ENCODE measurements at regions not wholly inside any gene's neighbourhood (a gene's known extent, or its start where the extent isn't known, plus 50 kb on each side); places are given as distances from the start of the nearest gene placed in this dataset.
"Not testable (repeated sequence)": the region's sequence is repeated elsewhere in the genome, so short reads cannot be mapped to it uniquely, and the experiment has no call there.

DNA sequence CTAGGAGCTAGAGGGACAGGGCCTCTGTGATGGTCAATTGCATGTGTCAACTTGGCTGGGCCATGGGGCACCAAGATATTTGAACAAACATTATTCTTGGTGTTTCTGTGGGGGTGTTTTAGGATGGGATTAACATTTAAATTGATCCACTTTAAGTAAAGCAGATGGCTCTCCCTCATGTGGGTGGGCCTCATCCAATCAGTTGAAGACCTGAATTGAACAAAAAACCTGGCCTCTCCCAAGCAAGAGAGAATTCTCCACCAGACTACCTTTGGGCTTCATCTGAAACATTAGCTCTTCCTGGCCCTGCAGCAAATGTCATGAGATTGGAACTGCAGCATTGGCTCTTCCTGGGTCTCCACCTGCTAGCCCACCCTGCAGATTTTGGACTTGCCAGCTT is 207.1 kb upstream of the ATP6AP2 start:
- DNase-seq (ENCODE audit: low read depth in 3 of 3) = no peak

DNA sequence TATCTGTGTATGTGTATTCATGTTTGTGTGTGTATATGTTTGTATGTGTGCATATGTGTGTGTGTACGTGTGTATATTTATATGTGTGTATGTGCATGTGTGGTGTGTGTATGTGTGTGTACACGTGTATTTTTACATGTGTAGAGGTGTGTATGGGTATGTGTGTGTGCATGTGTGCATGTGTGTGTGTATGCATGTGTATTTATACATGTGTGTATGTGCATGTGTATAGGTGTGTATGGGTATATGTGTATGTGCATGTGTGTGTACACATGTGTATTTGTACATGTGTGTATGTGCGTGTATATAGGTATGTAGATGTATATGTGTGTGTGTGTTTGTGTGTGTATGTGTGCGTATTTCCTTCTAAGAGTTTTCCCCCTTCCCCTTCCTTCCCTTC is 207.7 kb upstream of the ATP6AP2 start:
- no peak for DNase-seq (ENCODE audit: low read depth in 3 of 3)

DNA sequence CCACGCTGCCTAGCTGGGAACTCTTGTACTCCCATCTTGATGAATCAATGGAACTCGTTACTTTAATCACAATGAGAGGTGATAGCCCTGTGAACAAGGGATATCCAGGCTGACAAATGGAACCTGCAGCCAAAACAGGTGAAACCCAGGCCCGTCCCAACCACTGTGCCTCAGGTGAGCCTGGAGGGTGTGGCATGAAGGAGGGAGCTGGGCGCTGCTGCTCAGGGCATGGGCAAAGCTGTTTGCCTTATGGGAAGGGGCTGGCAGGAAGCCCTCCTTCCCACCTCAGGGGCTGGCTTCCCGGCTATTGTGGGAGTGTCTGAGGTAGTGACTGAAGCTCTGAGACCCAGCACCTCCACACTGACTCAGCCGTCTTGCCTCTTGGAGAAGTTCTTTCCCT is 209.4 kb upstream of the ATP6AP2 start:
- DNase-seq (ENCODE audit: low read depth in 3 of 3) = no peak

DNA sequence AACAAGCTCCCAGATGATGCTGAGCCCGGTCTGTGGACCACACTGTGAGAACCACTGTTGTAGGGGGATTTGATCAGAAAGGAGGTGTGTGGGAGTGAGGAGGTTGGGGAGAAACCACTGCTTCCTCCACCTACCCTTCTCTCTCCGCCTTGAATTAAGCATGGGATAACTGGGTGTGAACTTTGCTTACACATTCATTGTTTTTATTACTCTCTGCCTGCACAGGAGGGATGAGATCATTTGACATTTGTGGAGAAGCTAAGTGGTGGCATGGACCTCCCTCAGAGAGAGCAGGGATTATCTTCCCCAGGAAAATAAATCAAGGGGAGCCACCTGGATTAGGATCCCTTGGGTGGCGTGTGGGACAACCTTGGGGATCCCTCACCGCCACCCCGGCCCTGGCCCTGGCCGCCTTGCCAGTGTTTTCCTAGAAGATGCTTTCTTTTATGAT is 212.1 kb upstream of the ATP6AP2 start:
- no peak for DNase-seq (ENCODE audit: low read depth in 3 of 3)

DNA sequence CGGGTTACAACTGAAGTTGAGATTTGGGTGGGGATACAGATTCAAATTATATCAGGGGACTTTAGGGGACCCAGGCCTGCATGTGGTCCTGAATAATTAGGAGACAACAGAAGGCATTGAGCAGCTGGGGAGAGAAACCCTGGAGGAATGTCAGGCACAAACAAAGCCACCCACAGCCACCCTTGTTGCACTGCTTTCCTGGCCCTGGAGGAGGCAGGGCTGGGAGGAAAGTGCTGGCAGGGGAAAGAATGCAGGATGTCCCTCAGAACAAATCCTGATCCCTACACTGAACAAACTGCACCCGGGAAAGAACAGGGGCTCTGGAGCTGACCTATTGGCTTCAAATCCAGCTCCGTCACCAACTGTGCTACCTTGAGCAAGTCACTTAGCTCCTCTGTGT is 214.1 kb upstream of the ATP6AP2 start:
- DNase-seq (ENCODE audit: low read depth in 3 of 3) = no peak

DNA sequence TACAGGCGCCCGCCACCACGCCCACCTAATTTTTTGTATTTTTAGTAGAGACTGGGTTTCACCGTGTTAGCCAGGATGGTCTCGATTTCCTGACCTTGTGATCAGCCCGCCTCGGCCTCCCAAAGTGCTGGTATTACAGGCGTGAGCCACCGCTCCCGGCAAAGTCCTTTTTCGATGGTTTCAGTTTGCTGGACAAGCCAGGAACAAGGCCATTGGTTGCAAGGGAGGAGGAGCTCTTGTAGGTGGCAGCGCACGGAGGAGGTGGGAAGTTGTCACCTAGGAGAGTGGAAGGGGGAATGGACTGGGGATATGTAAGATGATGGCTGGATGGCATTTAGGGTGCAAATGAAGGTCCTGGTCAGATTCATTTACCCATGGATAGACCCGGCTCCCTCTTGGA is 218.5 kb upstream of the ATP6AP2 start:
- DNase-seq (ENCODE audit: low read depth in 3 of 3) = not testable (repeated sequence)

DNA sequence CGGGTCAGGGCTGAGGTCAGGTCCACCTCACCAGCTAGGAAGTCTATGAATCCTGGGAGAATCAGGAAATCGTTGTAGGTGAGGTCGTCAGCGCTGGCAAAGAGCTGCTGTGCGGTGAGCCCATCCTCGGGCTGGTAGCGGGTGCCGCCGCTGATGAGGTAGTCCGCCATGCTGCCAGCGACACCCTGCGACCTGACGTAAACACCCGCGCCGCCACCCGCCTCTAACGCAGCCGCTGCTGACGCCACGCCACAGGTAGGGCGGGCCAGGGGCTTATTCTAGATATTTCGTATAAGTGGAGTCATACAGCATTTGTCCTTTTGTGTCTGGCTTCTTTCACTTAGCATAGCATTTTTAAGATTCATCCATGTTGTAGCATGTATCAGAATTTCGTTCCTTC is 220.2 kb upstream of the ATP6AP2 start:
- DNase-seq (ENCODE audit: low read depth in 3 of 3) = no peak

DNA sequence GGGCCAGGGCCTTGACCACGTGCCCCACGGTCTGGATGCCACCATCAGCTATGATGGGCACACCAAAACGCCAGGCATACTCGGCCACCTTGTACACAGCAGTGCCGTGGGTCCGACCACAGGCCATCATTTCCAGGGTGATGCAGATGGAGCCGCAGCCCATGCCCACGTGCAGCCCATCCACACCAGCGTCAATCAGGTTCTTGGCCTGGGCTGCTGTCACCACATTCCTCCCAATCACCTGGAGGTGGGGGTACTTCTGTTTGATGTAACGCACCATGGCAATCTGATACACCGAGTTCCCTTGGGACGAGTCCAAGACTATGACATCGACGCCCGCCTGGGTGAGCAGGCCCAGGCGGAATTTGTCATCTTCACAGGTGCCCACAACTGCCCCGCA is 221.2 kb upstream of the ATP6AP2 start:
- no peak for DNase-seq (ENCODE audit: low read depth in 3 of 3)

DNA sequence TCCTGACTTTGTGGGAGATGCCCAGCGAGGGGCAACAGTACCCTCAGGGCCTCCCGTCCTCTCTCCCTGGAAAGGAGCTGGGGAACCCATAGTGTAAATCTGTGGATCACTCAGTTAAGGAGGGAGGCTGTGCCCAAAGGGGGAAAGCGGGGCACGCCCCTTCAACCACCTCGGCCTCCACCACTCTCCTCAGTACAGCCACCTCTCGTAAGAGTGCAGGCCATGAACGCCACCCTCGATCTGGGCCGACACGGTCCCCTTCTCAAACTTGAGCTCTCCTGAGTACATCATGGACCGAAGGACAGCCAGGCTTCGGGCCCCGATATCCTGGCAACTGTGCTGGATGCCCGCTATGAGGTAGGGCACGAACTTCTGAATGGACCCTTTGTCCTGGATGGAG is 221.8 kb upstream of the ATP6AP2 start:
- DNase-seq (ENCODE audit: low read depth in 3 of 3) = no peak

DNA sequence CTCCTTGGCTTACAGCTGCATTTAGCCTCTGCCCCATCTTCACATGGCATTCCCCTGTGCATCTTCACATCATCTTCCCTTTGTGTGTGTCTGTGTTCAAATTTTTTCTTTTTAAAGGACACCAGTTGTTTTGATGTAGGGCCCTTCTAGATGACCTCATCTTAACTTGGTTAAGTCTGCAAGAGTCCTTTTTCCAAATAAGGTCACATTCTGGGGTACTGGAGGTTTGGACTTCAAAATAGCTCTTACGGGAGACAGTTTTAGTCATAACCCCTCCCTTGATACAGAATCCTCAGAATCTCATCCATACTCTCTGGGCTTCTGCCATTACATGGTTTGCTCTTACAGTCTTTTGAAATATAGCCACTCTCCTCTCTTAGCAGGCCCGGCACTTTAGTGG is 231.5 kb upstream of the ATP6AP2 start:
- DNase-seq (ENCODE audit: low read depth in 3 of 3) = no peak

DNA sequence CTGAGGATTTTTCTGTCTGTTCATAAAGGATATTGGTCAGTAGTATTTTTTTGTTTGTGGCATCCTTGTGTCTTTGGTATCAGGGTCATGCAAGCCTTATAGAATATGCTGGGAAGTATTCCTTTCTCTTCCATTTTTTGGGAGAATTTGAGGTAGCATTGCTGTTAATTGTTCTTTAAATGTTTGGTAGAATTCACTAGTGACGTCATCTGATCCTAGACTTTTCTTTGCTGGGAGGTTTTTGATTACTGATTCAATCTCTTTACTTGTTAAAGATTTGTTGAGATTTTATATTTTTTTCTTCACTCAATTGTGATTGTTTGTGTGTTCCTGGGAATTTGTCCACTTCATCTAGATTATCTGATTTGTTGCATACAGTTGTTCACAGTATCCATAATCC is 234.4 kb upstream of the ATP6AP2 start:
- DNase-seq (ENCODE audit: low read depth in 3 of 3) = no peak

DNA sequence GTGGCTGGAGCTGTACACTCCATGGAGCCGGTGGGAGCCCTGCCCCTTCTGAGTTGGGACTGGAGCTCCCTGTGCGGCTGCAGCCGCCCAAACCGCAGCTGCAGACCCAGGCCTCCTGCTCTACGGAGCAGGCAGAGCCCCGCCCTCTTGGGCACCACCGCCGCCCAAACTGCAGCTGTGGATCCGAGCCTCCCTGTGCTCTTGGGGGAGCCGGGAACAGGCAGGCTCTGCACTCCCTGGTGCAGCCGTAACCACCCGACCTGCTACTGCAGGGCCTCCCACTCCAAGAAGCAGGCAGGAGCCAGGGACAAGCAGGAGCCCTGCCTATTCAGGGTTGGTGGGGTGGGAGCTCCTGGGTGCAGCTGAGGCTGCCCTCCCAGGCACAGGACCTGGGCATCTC is 237.5 kb upstream of the ATP6AP2 start:
- DNase-seq (ENCODE audit: low read depth in 3 of 3) = no peak

DNA sequence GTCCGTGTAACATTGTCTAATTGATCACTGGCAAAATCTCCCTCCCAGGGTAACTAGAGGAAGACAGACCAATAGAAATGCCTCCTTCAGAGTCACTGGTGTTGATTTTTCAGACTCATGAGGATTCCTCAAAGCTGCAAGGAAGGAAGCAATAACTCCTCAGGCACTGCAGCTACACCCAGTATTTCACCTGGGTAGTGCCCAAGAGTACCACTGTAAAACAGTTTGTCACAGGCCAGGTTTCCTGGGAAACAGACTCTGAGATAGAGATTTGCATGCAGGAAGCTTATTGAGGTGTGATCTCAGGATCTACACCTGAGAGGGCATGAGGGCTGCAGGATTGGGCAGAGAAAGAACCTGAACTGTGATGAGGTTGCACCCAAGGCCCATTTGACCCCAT is 240.7 kb upstream of the ATP6AP2 start:
- DNase-seq (ENCODE audit: low read depth in 3 of 3) = no peak

DNA sequence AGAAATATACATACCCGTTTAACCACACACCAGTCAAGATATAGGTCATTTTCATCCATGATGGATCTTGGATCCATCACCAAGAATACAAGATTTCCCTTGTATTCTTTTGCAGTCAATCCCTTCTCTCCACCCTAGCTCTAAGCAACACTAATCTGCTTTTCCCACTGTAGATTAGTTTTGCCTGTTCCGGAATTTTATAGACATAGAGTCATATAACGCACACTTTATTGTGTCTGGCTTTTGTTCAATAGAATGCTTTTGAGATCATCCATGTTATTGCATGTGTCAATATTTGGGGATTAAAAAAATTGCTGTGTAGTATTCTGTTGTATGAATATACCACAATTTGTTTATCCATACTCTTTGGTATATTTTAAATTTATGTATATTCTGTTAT is 235.6 kb upstream of the BCOR start:
- DNase-seq (ENCODE audit: low read depth in 3 of 3) = no peak

DNA sequence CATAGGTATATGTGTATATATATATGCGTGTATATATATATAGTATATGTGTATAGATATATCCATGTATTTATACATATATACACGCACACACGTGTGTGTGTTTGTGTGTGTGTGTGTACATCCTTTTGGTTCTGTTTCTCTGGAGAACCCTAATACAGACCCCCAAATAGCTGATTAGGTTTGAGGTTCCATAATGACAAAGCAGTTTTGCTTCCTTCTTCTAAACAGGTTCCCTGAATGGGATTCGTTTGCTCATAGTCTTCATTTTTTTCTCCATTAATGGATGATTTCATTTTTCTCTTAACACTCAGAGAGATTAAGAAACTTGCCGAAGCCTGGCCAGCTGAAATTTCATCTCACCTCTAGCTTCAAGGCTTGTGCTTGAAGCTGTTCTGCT is 234.0 kb upstream of the BCOR start:
- DNase-seq (ENCODE audit: low read depth in 3 of 3) = no peak

DNA sequence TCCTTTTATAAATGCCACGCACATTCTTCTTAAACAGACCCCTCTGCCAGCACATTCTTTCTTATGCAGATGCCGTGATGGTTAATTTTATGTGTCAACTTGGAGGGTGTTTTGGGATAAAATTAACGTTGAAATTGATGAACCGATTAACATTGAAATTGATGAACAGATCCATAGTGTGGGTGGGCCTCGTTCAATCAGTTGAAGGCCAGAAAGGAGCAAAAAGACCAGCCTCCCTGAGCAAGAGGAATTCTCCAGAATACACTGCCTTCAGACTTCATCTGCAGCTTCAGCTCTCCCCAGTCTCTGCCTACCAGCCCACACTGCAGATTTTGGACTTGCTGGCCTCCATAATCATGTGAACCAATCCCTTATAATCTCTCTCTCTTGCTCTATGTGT is 233.6 kb upstream of the BCOR start:
- no peak for DNase-seq (ENCODE audit: low read depth in 3 of 3)

DNA sequence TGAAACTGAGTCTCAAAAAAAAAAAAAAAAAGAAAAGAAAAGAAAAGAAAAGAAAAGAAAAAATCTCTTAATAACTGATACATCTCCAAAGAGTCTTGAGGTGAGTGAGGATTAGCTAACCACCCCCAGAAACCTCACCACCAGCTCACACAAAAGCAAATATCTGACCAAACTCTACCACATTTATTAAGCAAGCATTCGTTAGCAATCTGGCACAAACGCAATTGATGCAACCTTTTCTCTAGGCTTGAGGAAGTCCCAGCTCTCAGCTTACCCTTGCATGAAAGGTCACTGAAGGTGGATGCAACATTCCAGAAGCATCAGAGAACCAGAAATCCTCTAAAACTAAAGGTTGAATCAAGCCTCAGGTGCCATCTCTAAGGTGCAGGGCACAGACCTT is 231.9 kb upstream of the BCOR start:
- DNase-seq (ENCODE audit: low read depth in 3 of 3) = no peak

DNA sequence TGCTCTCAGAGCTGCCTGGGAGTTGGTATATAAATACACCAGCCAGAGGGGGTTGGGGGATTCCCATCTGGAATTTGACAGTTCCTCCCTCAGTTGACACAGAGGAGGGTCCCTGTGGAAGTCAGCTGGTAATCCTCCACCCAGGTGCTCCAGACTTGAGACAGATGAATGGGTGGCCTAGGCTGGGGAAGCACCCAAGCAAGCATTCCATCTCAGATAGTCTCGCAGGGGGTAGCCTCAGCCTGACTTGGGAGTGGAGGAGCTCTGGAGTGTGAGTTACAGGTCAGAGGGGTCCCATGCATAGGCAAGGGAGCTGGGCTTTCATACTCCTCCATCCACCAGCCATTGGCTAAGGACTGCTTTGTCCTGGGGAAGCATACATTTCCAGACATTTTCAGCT is 229.3 kb upstream of the BCOR start:
- DNase-seq (ENCODE audit: low read depth in 3 of 3) = no peak

DNA sequence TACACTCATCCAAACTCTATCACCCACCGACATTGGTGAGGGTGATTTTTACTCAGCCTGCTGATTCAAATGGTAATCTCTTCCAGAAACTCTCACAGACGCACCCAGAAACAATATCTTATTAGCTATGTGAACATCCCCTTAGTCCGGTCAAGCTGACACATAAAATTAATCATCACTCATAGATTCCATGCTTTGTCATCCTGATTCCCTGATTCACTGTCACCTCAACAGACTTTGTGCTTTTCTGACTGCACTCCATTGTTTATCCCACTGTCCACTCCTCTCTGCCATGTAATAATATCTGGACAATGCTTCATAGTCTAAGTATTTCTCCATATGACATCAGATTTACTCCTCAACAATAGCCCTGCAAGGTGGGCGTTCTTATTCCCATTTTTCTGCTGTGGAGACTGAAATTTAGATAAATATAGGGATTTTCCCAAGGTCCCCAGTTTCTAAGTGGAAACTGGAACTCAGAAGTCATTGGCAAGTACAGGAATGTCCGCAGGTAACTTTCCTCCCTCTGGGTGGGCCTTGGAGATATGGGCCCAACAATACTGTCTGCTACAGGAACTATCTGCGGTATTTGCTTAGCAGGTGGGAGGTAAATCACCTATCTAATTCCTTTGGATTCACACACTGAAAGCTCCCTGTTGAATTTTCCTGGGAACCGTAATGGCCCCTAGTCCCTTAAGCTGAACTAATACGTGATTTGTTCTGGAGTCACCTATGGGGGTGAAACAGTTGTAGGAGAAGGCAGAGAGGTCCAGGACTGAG is 228.6 kb upstream of the BCOR start:
- no peak for DNase-seq (ENCODE audit: low read depth in 3 of 3)

DNA sequence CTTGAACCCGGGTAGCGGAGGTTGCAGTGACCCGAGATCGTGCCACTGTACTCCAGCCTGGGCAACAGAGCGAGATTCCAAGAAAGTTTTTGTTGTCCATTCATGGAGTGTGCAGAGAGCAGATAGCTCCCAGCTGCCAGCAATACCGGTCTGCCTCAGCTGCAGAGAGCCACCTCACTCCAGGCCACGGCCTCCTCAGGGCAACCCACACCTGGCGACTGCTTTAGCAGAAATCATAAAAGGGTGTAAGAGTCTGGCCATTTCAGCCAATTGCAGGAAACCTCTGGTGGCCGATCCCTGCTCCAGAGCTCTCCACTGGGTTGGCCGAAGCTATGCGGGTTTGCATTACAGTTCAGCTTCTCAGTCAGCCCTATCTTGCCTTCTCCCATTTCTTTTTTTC is 227.4 kb upstream of the BCOR start:
- DNase-seq (ENCODE audit: low read depth in 3 of 3) = no peak

DNA sequence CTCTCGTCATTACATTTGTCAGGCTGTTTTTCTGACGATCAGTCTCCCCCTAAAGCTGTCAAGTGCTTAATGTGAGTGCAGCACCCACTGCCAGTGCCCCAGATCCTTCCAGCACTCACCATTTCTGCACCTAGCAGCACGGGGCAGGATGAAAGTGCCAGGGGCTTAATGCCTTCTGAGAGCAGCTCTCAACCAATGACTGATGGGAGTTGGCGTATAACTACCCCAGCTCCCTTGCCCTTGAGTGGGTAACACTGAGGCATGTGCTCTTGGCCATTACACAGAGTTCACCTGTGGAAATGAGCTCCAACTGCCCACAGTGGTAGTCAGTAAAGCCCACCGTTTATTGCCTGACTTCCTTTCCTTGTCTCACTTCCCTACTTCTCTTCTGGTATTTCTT is 226.2 kb upstream of the BCOR start:
- no peak for DNase-seq (ENCODE audit: low read depth in 3 of 3)

DNA sequence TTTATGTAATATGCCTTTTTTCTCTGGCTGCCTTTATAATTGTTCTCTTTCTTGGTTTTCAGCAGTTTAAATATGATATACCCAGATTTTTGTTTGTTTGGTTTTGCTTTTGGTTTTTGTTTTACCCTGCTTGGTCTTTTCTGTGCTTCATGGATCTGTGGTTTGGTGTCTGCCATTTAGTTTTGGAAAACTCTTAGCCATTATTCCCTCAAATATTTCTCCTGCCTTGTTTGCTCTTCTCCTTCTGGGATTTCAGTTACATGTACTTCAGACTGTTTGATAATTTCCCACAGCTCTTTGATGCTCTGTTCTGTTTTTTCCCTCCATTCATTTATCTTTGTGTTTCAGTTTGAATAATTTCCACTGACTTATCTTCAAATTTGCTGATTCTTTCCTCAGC is 223.1 kb upstream of the BCOR start:
- no peak for DNase-seq (ENCODE audit: low read depth in 3 of 3)

DNA sequence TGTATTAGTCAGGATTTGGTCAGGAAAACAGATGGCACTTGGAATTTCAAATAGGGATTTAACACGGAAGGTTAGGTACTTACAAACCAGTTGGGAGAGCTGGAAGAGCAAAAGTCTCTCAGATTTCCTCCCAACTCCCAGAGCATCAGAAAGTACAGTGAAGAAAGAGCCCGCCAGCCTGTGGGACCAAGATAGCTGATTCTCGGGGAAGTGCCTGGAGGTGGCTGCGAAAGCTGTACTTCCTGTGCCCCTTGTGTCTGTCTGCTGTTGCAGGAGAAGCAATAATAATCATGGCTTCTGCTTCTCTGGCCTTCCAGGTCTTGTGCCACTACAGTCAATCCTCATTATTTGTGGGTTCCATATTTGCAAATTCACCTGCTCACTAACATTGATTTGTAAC is 221.0 kb upstream of the BCOR start:
- DNase-seq (ENCODE audit: low read depth in 3 of 3) = no peak

DNA sequence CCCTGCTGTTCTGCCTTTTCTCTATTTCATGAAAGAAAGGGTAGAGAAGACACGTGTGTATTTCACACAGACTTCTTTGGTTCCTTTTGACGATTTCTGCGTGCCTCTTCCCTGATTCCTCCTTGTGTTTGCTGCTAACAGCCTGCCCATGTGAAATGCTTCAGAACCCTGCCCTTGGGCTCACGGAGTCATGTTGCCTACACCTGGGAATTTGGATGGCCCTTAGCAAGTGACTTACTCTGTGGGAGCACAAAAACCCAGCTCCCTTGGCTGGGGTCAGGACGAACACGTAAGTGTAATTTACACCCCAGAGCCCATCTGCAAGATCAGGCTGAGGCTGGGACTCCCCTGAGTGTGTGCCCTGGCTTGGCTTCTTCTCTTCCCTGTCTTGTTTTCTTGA is 220.3 kb upstream of the BCOR start:
- no peak for DNase-seq (ENCODE audit: low read depth in 3 of 3)

Data from stimulated activated CD4-positive, alpha-beta T cell treated with anti-CD3 and anti-CD28 coated beads, TNF-alpha, amount 100 ng/mL, for 4 hours (primary cell).